DND-41 (cell line): ENCODE measurements at regions not wholly inside any gene's neighbourhood (a gene's known extent, or its start where the extent isn't known, plus 50 kb on each side); places are given as distances from the start of the nearest gene placed in this dataset.

ENCODE experiments used
- CTCF ChIP-seq: IDR thresholded peaks from 2 replicates; pipeline ENCODE4 v1.5.1; 2012; ENCODE audit warnings: borderline replicate concordance, low read length, moderate library complexity, mild to moderate bottlenecking; ENCODE audit not compliant: poor library complexity, severe bottlenecking; ENCODE audit errors: extremely low read depth
- EZH2 ChIP-seq: IDR thresholded peaks from 3 replicates; pipeline ENCODE4 v1.6.1; 2012; ENCODE audit warnings: borderline replicate concordance, low read depth, mild to moderate bottlenecking, moderate library complexity, low read length, inconsistent platforms; ENCODE audit not compliant: severe bottlenecking

GRCh38 chr6:119938752-119939151, 589.2 kb upstream of the MAN1A1 start:
- TF ChIP-seq CTCF (no peak), EZH2 (no peak)
